GM19395 (cell line): ENCODE measurements at regions not wholly inside any gene's neighbourhood (a gene's known extent, or its start where the extent isn't known, plus 50 kb on each side); places are given as distances from the start of the nearest gene placed in this dataset.
"Not testable (repeated sequence)": the region's sequence is repeated elsewhere in the genome, so short reads cannot be mapped to it uniquely, and the experiment has no call there.

Experiments
- ATAC-seq: cut with Tn5 transposase; IDR thresholded peaks from one replicate; pipeline ENCODE4 v1.9.1; 2021; ENCODE audit warnings: mild to moderate bottlenecking, moderate library complexity; ENCODE audit not compliant: unreplicated experiment

DNA sequence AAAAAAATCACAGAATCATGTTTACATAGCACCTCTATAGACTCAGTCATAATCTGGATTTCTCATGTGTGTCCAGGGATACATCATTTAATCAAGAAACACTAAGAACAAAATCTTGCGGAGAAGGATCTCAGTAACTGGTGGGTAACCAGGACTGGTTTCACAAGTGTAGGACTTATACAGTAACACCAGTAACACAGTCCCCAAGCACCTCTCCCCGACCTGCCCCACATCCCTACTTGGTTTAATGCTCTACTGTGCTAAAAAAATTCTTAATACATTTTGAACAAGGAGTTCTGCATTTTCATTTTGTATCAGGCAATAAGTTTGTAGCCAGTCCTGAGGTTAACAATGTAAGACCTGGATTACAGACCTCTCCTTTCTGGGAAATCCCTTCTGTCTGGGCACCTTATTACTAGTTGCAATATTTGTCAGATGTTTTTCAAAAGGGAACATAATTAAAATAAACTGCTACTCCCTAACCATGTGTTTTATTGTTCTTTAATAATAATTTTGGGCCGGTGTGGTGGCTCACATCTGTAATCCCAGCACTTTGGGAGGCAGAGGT, 57.6 kb upstream of the BBX start:
- ATAC-seq, result no peak

DNA sequence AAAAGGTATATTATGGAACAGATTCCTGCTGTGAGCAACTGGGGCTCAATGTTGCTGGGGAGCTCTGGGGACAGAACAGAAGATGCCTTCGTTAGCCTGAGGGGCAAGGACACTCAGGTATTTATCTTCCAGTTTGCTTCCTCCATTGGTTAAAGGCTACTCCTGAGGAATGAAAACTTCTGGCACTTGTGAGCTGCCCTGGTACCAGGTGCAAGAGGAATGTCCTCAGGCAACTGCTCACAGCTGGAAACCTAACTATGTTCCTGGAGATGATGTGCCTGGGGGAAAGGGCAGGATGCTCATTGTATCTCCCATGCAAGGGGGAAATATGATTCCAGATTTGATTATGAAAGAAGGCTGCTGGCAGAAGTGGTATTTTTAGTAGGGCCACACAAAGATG, 54.0 kb upstream of the BBX start:
- ATAC-seq, result no peak

DNA sequence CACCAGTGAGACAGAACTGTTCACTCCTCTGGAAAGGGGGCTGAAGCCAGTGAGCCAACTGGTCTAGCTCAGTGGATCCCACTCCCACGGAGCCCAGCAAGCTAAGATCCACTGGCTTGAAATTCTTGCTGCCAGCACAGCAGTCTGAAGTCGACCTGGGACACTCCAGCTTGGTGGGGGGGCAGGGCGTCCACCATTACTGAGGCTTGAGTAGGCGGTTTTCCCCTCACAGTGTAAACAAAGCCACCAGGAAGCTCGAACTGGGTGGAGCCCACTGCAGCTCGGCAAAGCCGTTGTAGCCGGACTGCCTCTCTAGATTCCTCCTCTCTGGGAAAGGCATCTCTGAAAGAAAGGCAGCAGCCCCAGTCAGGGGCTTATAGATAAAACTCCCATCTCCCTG, 52.3 kb upstream of the BBX start:
- ATAC-seq, result not testable (repeated sequence)
